Mesothelial cell of epicardium (in vitro differentiated cells): ENCODE measurements at regions not wholly inside any gene's neighbourhood (a gene's known extent, or its start where the extent isn't known, plus 50 kb on each side); places are given as distances from the start of the nearest gene placed in this dataset.

Source experiments
- DNase-seq, 2 experiments: peaks; one replicate each; pipeline ENCODE4 v3.0.0; 2021; ENCODE audit warnings: low spot score in 2 of 2; ENCODE audit not compliant: unreplicated experiment in 2 of 2
- H3K27ac Mint-ChIP-seq: 2 replicates; pipeline ENCODE4 v1.8.0; 2021; ENCODE audit warnings: mixed read lengths
- H3K27me3 Mint-ChIP-seq: 2 replicates; pipeline ENCODE4 v1.8.0; 2021; ENCODE audit warnings: low read depth, mixed read lengths
- H3K36me3 Mint-ChIP-seq: 2 replicates; pipeline ENCODE4 v1.8.0; 2021; ENCODE audit warnings: mixed read lengths
- H3K4me1 Mint-ChIP-seq: 2 replicates; pipeline ENCODE4 v1.8.0; 2021; ENCODE audit warnings: mixed read lengths
- H3K4me3 Mint-ChIP-seq: 2 replicates; pipeline ENCODE4 v1.8.0; 2021; ENCODE audit warnings: mild to moderate bottlenecking, moderate library complexity, mixed read lengths
- H3K9me3 Mint-ChIP-seq: 2 replicates; pipeline ENCODE4 v1.8.0; 2021; ENCODE audit warnings: mixed read lengths
- CTCF ChIP-seq: fragments of 200-600 bp; sonication (generic); IDR thresholded peaks from one replicate; pipeline ENCODE4 v1.5.0; 2021; ENCODE audit warnings: antibody characterized with exemption; ENCODE audit not compliant: unreplicated experiment

- Mint-ChIP-seq H3K4me3 (no peak overlapping the region), H3K4me1 (peaks cover 38% of the 10 kb centered on the region), H3K27me3 (no peaks in the 10 kb centered on the region), H3K36me3 (no peaks in the 10 kb centered on the region), H3K27ac (peak overlapping the region; percentile 67), H3K9me3 (peaks cover 5% of the 10 kb centered on the region)
- no peak for DNase-seq
- no peak for TF ChIP-seq CTCF
Observed at GRCh38 chr5:43772458-43772763, 169.4 kb downstream of the NNT start.

GRCh38 chr5:43771611-43772031, 168.6 kb downstream of the NNT start:
- Mint-ChIP-seq H3K4me3 (no peak overlapping the region), H3K36me3 (no peaks in the 10 kb centered on the region), H3K4me1 (peaks cover 38% of the 10 kb centered on the region), H3K9me3 (peaks cover 2% of the 10 kb centered on the region), H3K27ac (no peak overlapping the region), H3K27me3 (no peaks in the 10 kb centered on the region)
- no peak for DNase-seq
- no peak for TF ChIP-seq CTCF

GRCh38 chr5:43769571-43770355, 166.8 kb downstream of the NNT start:
- DNase-seq = no peak
- no peak for TF ChIP-seq CTCF

More at GRCh38 chr5:43769571-43770355, 166.8 kb downstream of the NNT start:
- peaks cover 30% of the 10 kb centered on the region for H3K4me1 Mint-ChIP-seq
- no peak overlapping the region for H3K4me3 Mint-ChIP-seq
- H3K27me3 Mint-ChIP-seq = no peaks in the 10 kb centered on the region
- H3K27ac Mint-ChIP-seq = peak overlapping the region; percentile 87
- H3K36me3 Mint-ChIP-seq = no peaks in the 10 kb centered on the region
- peaks cover 2% of the 10 kb centered on the region for H3K9me3 Mint-ChIP-seq
